GM21825 (cell line): ENCODE measurements at regions not wholly inside any gene's neighbourhood (a gene's known extent, or its start where the extent isn't known, plus 50 kb on each side); places are given as distances from the start of the nearest gene placed in this dataset.
"Not testable (repeated sequence)": the region's sequence is repeated elsewhere in the genome, so short reads cannot be mapped to it uniquely, and the experiment has no call there.

Source experiments
- ATAC-seq: cut with Tn5 transposase; IDR thresholded peaks from one replicate; pipeline ENCODE4 v1.9.1; 2021; ENCODE audit warnings: mild to moderate bottlenecking, moderate library complexity; ENCODE audit not compliant: unreplicated experiment

- not testable (repeated sequence) for ATAC-seq
These were observed 65.9 kb upstream of the NBPF26 start for GRCh38 chr1:120657804-120658203.

- ATAC-seq: not testable (repeated sequence)
These were observed 65.1 kb upstream of the NBPF26 start for GRCh38 chr1:120658622-120659021.

GRCh38 chr1:120659133-120659532, 64.6 kb upstream of the NBPF26 start:
- not testable (repeated sequence) for ATAC-seq

GRCh38 chr1:120664376-120665249, 59.1 kb upstream of the NBPF26 start:
- ATAC-seq: not testable (repeated sequence)

- ATAC-seq: not testable (repeated sequence)
These were observed 58.5 kb upstream of the NBPF26 start for GRCh38 chr1:120665250-120665577.

- not testable (repeated sequence) for ATAC-seq
These were observed 55.6 kb upstream of the NBPF26 start for GRCh38 chr1:120668187-120668586.
